K562 (cell line): ENCODE measurements at regions not wholly inside any gene's neighbourhood (a gene's known extent, or its start where the extent isn't known, plus 50 kb on each side); places are given as distances from the start of the nearest gene placed in this dataset.
"Not testable (repeated sequence)": the region's sequence is repeated elsewhere in the genome, so short reads cannot be mapped to it uniquely, and the experiment has no call there.

Source experiments
- ATAC-seq: fragments of 200-7000 bp; cut with Tn5 transposase; 3 replicates; pipeline ENCODE4 v1.9.1; 2020; ENCODE audit warnings: moderate library complexity
- BruUV-seq: library from RNA; stranded (reverse); fragments of 400-500 nt; replicated peaks from 2 replicates; lab custom pipeline; 2021; lab: Mats Ljungman, UMichigan
- CTCF ChIA-PET: fragments of 300-600 bp; formaldehyde crosslinking; extraction: SDS; loops from one replicate; lab custom pipeline; 2021; ENCODE audit warnings: low intra/inter-chr PET ratio; lab: Yijun Ruan, JAX
- POLR2A ChIA-PET: fragments of 300-600, 350-650 bp; sonication (Branson Sonifier 250); formaldehyde crosslinking; extraction: SDS; loops from one replicate; lab custom pipeline; 2021; ENCODE audit warnings: antibody characterized with exemption, inconsistent platforms; lab: Yijun Ruan, JAX
- DNase-seq, 4 experiments: peaks; one replicate each; pipeline versions ENCODE4 v3.0.0 to v3.0.0-alpha.2; 2011 to 2018; ENCODE audit warnings: low spot score in 3 of 4, mixed read lengths in 3 of 4; ENCODE audit errors: extremely low read depth in 1 of 4
- FAIRE-seq: peaks from 2 replicates; lab custom pipeline; 2011; peaks lifted over from hg19 to GRCh38; lab: Jason Lieb, UNC
- H2AFZ ChIP-seq: 2 replicates; pipeline ENCODE4 v1.6.0; 2011; ENCODE audit warnings: low read depth, low read length, control low read depth, inconsistent platforms
- H3K27ac ChIP-seq: fragments of 200-600 bp; 3 replicates; pipeline ENCODE4 v1.8.0; 2011; ENCODE audit warnings: low read depth, mild to moderate bottlenecking, control low read depth, inconsistent platforms, low read length, moderate library complexity, mixed read lengths; ENCODE audit errors: extremely low read depth
- H3K27me3 ChIP-seq, 2 experiments: fragments of 300-600 bp in 1 of 2; 2 replicates in 1 of 2; 3 replicates in 1 of 2; pipeline versions ENCODE4 v1.6.0 to v1.8.0; 2011; ENCODE audit warnings: inconsistent platforms in 2 of 2, low read length in 2 of 2, mild to moderate bottlenecking in 1 of 2, mixed read lengths in 1 of 2, moderate library complexity in 1 of 2; ENCODE audit not compliant: control insufficient read depth in 2 of 2, insufficient read depth in 2 of 2
- H3K36me3 ChIP-seq: fragments of 300-600 bp; 3 replicates; pipeline ENCODE4 v1.8.0; 2011; ENCODE audit warnings: mild to moderate bottlenecking, low read length, inconsistent platforms; ENCODE audit not compliant: control insufficient read depth, insufficient read depth
- H3K4me1 ChIP-seq, 2 experiments: fragments of 200-600 bp in 1 of 2; replicated peaks in 1 of 2; 2 replicates in 1 of 2; 3 replicates in 1 of 2; pipeline versions ENCODE4 v1.5.1 to v1.8.0; 2011; ENCODE audit warnings: inconsistent platforms in 2 of 2, low read length in 2 of 2, mild to moderate bottlenecking in 1 of 2, mixed read lengths in 1 of 2, moderate library complexity in 1 of 2; ENCODE audit not compliant: control insufficient read depth in 2 of 2, insufficient read depth in 2 of 2
- H3K4me2 ChIP-seq: 2 replicates; pipeline ENCODE4 v1.6.1; 2011; ENCODE audit warnings: low read length, control low read depth, inconsistent platforms, mixed read lengths; ENCODE audit not compliant: insufficient read depth
- H3K4me3 ChIP-seq: fragments of 200-600 bp; sonication (generic), shearing (Covaris generic); 2 replicates; pipeline ENCODE4 v1.5.1; 2016; ENCODE audit warnings: control low read depth, inconsistent platforms
- H3K79me2 ChIP-seq: fragments of 200-600 bp; 3 replicates; pipeline ENCODE4 v1.8.0; 2011; ENCODE audit warnings: low read length, inconsistent platforms; ENCODE audit not compliant: control insufficient read depth, insufficient read depth
- H3K9ac ChIP-seq, 2 experiments: 2 replicates each; pipeline versions ENCODE4 v1.6.0 to v1.6.1; 2011; ENCODE audit warnings: low read depth in 2 of 2, low read length in 2 of 2, control low read depth in 1 of 2, inconsistent platforms in 1 of 2, mild to moderate bottlenecking in 1 of 2, mixed read lengths in 1 of 2; ENCODE audit not compliant: insufficient read depth in 1 of 2
- H3K9me1 ChIP-seq: one replicate; pipeline ENCODE4 v1.6.0; 2011; ENCODE audit warnings: inconsistent platforms, mild to moderate bottlenecking, low read length, moderate library complexity; ENCODE audit not compliant: control insufficient read depth, insufficient read depth
- H3K9me3 ChIP-seq: replicated peaks from 2 replicates; pipeline ENCODE4 v1.5.1; 2011; ENCODE audit warnings: low read depth, low read length, inconsistent platforms; ENCODE audit not compliant: control insufficient read depth, insufficient read depth
- H4K20me1 ChIP-seq: replicated peaks from 2 replicates; pipeline ENCODE4 v1.6.1; 2011; ENCODE audit warnings: low read length, inconsistent platforms, mixed read lengths; ENCODE audit not compliant: control insufficient read depth, insufficient read depth
- BHLHE40 ChIP-seq: IDR thresholded peaks from 2 replicates; pipeline ENCODE4 v1.6.1; 2011; ENCODE audit warnings: low read length, improper control_type of control experiment
- CBX5 ChIP-seq: IDR thresholded peaks from 2 replicates; pipeline ENCODE4 v1.6.1; 2014; ENCODE audit warnings: low read depth, borderline replicate concordance
- CREB3L1 ChIP-seq: fragments of 450-650 bp; IDR thresholded peaks from 2 replicates; pipeline ENCODE4 v1.6.1; 2014; ENCODE audit warnings: low read depth, mild to moderate bottlenecking, moderate library complexity, borderline replicate concordance
- KDM4B ChIP-seq, 2 experiments: fragments of 450-650 bp in 1 of 2; sonication (generic) in 1 of 2; IDR thresholded peaks; 2 replicates each; pipeline ENCODE4 v1.6.1; 2016 to 2017; ENCODE audit warnings: borderline replicate concordance in 2 of 2, antibody characterized with exemption in 1 of 2, low read depth in 1 of 2, mild to moderate bottlenecking in 1 of 2
- KLF10 ChIP-seq: fragments of 250-450 bp; sonication (Bioruptor Pico); IDR thresholded peaks from 2 replicates; pipeline ENCODE4 v1.6.1; 2021; ENCODE audit warnings: matching md5 sums
- KLF16 ChIP-seq: IDR thresholded peaks from 2 replicates; pipeline ENCODE4 v1.6.1; 2016; ENCODE audit warnings: antibody characterized with exemption
- MLLT1 ChIP-seq, 2 experiments: fragments of 450-650 bp; IDR thresholded peaks; 2 replicates each; pipeline ENCODE4 v1.6.1; 2016
- NELFE ChIP-seq: IDR thresholded peaks from 2 replicates; pipeline ENCODE4 v1.6.1; 2011; ENCODE audit warnings: mild to moderate bottlenecking; ENCODE audit not compliant: insufficient read depth, insufficient read length
- NR2C1 ChIP-seq, 2 experiments: fragments of 450-650 bp; IDR thresholded peaks; 2 replicates each; pipeline ENCODE4 v1.6.1; 2017; ENCODE audit warnings: mild to moderate bottlenecking in 2 of 2, antibody characterized with exemption in 1 of 2, inconsistent platforms in 1 of 2, missing compliant biosample characterization in 1 of 2, missing genetic modification characterization in 1 of 2
- RFX5 ChIP-seq: IDR thresholded peaks from 2 replicates; pipeline ENCODE4 v1.6.1; 2011; ENCODE audit warnings: low read depth, mild to moderate bottlenecking, improper control_type of control experiment, low read length
- SRF ChIP-seq, 2 experiments: fragments of 250-450, 450-650 bp in 1 of 2; sonication (Bioruptor Pico) in 1 of 2; sonication (generic) in 1 of 2; formaldehyde crosslinking; IDR thresholded peaks; 2 replicates each; pipeline versions ENCODE4 v1.5.0 to v1.5.1; 2020 to 2022; ENCODE audit warnings: mild to moderate bottlenecking in 1 of 2, missing genetic modification reagents in 1 of 2
- TBP ChIP-seq: optimal IDR thresholded peaks from 2 replicates; pipeline ENCODE3; 2011; ENCODE audit warnings: low read depth, low read length, improper control_type of control experiment
- ZNF431 ChIP-seq: sonication (generic); formaldehyde crosslinking; IDR thresholded peaks from 2 replicates; pipeline ENCODE4 v1.8.0; 2022; ENCODE audit warnings: mild to moderate bottlenecking, missing genetic modification reagents
- WGBS: fragments of 100-300 bp; shearing (Covaris generic); methylation state at CpG from one replicate; pipeline ENCODE4 v1.1.6; 2016; ENCODE audit warnings: low coverage, mixed read lengths; ENCODE audit not compliant: insufficient coverage; ENCODE audit errors: missing lambda C conversion rate; 5-methylcytosine and 5-hydroxymethylcytosine counted together
- in situ Hi-C: fragments of 300-500 bp; cut with MboI; formaldehyde crosslinking; loops from 4 replicates; pipeline ENCODE4 v1.15.0; 2018; ENCODE audit warnings: inconsistent platforms, mixed read lengths
- intact Hi-C: fragments of 100-400 bp; cut with micrococcal nuclease; formaldehyde crosslinking; loops from 2 replicates; pipeline ENCODE4 v1.14.2; 2022

GRCh38 chr4:116627545-116627944 is 457.8 kb downstream of the TRAM1L1 start:
- no peak for DNase-seq
- no peaks in the 10 kb centered on the region for H3K79me2 ChIP-seq
- H3K27ac ChIP-seq: no peak overlapping the region
- no peak overlapping the region for H3K9ac ChIP-seq
- FAIRE-seq: no peak
- no peaks in the 10 kb centered on the region for H4K20me1 ChIP-seq
- H3K4me2 ChIP-seq: no peak overlapping the region
- no peaks in the 10 kb centered on the region for H3K36me3 ChIP-seq
- ChIA-PET CTCF (no interaction called here), POLR2A (no interaction called here)
- H3K27me3 ChIP-seq: no peaks in the 10 kb centered on the region
- no peaks in the 10 kb centered on the region for H3K9me1 ChIP-seq
- H3K4me1 ChIP-seq: no peaks in the 10 kb centered on the region
- in situ Hi-C loops (no loop called here), intact Hi-C loops (no loop called here)
- H3K9me3 ChIP-seq: no peaks in the 10 kb centered on the region; the same call in 1 of the 2 replicates
- ATAC-seq: no peak
- no TSS peak for BruUV-seq
- TF ChIP-seq ZNF431 (CRISPR knock-in tag) (no peak), TBP (no peak), CBX5 (no peak), MLLT1 (IDR thresholded peaks at IDR 0.05) (no peak), KDM4B (IDR thresholded peaks at IDR 0.05; ENCODE audit: borderline replicate concordance in 2 of 2, low read depth in 1 of 2) (no peak), KLF10 (CRISPR knock-in tag) (no peak), NR2C1 (IDR thresholded peaks at IDR 0.05) (no peak), NR2C1 (tag; IDR thresholded peaks at IDR 0.05) (no peak), SRF (CRISPR knock-in tag; IDR thresholded peaks at IDR 0.05) (no peak), NELFE (no peak), CREB3L1 (no peak), RFX5 (no peak), BHLHE40 (no peak), KLF16 (no peak)
- no peak overlapping the region for H3K4me3 ChIP-seq
- H2AFZ ChIP-seq: no peak overlapping the region
- WGBS: 0% methylated on average over 1 of the region's 1 CpG

- POLR2A ChIA-PET, H3K36me3 ChIP-seq, H3K4me2 ChIP-seq, H3K27ac ChIP-seq, ATAC-seq, BruUV-seq, DNase-seq, H3K9me3 ChIP-seq, H2AFZ ChIP-seq, H4K20me1 ChIP-seq, H3K9me1 ChIP-seq, CTCF ChIA-PET, H3K9ac ChIP-seq, H3K27me3 ChIP-seq, H3K4me3 ChIP-seq, intact Hi-C loops, FAIRE-seq, H3K79me2 ChIP-seq, H3K4me1 ChIP-seq, in situ Hi-C loops: not testable (repeated sequence)
- WGBS: 2% methylated on average over 8 of the region's 8 CpGs
These were observed 465.9 kb downstream of the TRAM1L1 start for GRCh38 chr4:116619508-116619907.
